ENCODE measurements at regions not wholly inside any gene's neighbourhood (a gene's known extent, or its start where the extent isn't known, plus 50 kb on each side); places are given as distances from the start of the nearest gene placed in this dataset.
"Not testable (repeated sequence)": the region's sequence is repeated elsewhere in the genome, so short reads cannot be mapped to it uniquely, and the experiment has no call there.

- DNase-seq (ENCODE audit: low spot score), result no peak
These were observed 511.1 kb downstream of the TMEM135 start for GRCh38 chr11:87548797-87549196.

GRCh38 chr11:87545858-87546257, 508.1 kb downstream of the TMEM135 start:
- no peak for DNase-seq (ENCODE audit: low spot score)

GRCh38 chr11:87539596-87539995, 501.9 kb downstream of the TMEM135 start:
- no peak for DNase-seq (ENCODE audit: low spot score)

- no peak for DNase-seq (ENCODE audit: low spot score)
These were observed 498.8 kb downstream of the TMEM135 start for GRCh38 chr11:87536565-87536964.

GRCh38 chr11:87536016-87536415, 498.3 kb downstream of the TMEM135 start:
- no peak for DNase-seq (ENCODE audit: low spot score)

- DNase-seq (ENCODE audit: low spot score), result no peak
These were observed 497.8 kb downstream of the TMEM135 start for GRCh38 chr11:87535513-87535912.

- DNase-seq (ENCODE audit: low spot score), result not testable (repeated sequence)
These were observed 494.1 kb downstream of the TMEM135 start for GRCh38 chr11:87531835-87532234.

- no peak for DNase-seq (ENCODE audit: low spot score)
These were observed 491.8 kb downstream of the TMEM135 start for GRCh38 chr11:87529486-87529885.

- no peak for DNase-seq (ENCODE audit: low spot score)
These were observed 491.0 kb downstream of the TMEM135 start for GRCh38 chr11:87528752-87529151.

GRCh38 chr11:87523276-87523675, 485.5 kb downstream of the TMEM135 start:
- no peak for DNase-seq (ENCODE audit: low spot score)

- DNase-seq (ENCODE audit: low spot score), result no peak
These were observed 480.5 kb downstream of the TMEM135 start for GRCh38 chr11:87518266-87518665.

- DNase-seq (ENCODE audit: low spot score), result no peak
These were observed 479.6 kb downstream of the TMEM135 start for GRCh38 chr11:87517351-87517750.

- DNase-seq (ENCODE audit: low spot score), result not testable (repeated sequence)
These were observed 470.0 kb downstream of the TMEM135 start for GRCh38 chr11:87507722-87508121.

- DNase-seq (ENCODE audit: low spot score), result not testable (repeated sequence)
These were observed 469.2 kb downstream of the TMEM135 start for GRCh38 chr11:87506946-87507345.

GRCh38 chr11:87501388-87501787, 463.7 kb downstream of the TMEM135 start:
- no peak for DNase-seq (ENCODE audit: low spot score)

GRCh38 chr11:87494936-87495335, 457.2 kb downstream of the TMEM135 start:
- DNase-seq (ENCODE audit: low spot score), result not testable (repeated sequence)

GRCh38 chr11:87494026-87494425, 456.3 kb downstream of the TMEM135 start:
- DNase-seq (ENCODE audit: low spot score), result not testable (repeated sequence)

GRCh38 chr11:87493516-87493915, 455.8 kb downstream of the TMEM135 start:
- no peak for DNase-seq (ENCODE audit: low spot score)

- no peak for DNase-seq (ENCODE audit: low spot score)
These were observed 453.6 kb downstream of the TMEM135 start for GRCh38 chr11:87491381-87491780.

GRCh38 chr11:87490671-87491070, 452.9 kb downstream of the TMEM135 start:
- no peak for DNase-seq (ENCODE audit: low spot score)

GRCh38 chr11:87484566-87484965, 446.8 kb downstream of the TMEM135 start:
- no peak for DNase-seq (ENCODE audit: low spot score)

GRCh38 chr11:87477321-87477720, 439.6 kb downstream of the TMEM135 start:
- no peak for DNase-seq (ENCODE audit: low spot score)

GRCh38 chr11:87473174-87473573, 435.4 kb downstream of the TMEM135 start:
- no peak for DNase-seq (ENCODE audit: low spot score)

GRCh38 chr11:87466223-87466622, 428.5 kb downstream of the TMEM135 start:
- no peak for DNase-seq (ENCODE audit: low spot score)

- no peak for DNase-seq (ENCODE audit: low spot score)
These were observed 428.0 kb downstream of the TMEM135 start for GRCh38 chr11:87465716-87466115.
